PC-9 (cell line): ENCODE measurements at regions not wholly inside any gene's neighbourhood (a gene's known extent, or its start where the extent isn't known, plus 50 kb on each side); places are given as distances from the start of the nearest gene placed in this dataset.

Source experiments
- BruUV-seq: library from RNA; stranded (reverse); fragments of 400-500 nt; replicated peaks from 2 replicates; lab custom pipeline; 2021; lab: Mats Ljungman, UMichigan
- CTCF ChIA-PET: fragments of 300-600 bp; sonication (Branson Sonifier 250); formaldehyde crosslinking; loops from one replicate; lab custom pipeline; 2022; ENCODE audit warnings: antibody characterized with exemption; lab: Charles Lee
- POLR2A ChIA-PET: fragments of 300-600 bp; sonication (Branson Sonifier 250); formaldehyde crosslinking; loops from one replicate; lab custom pipeline; 2022; ENCODE audit warnings: antibody characterized with exemption; ENCODE audit not compliant: unreplicated experiment; lab: Charles Lee
- DNase-seq, 2 experiments: peaks; one replicate each; pipeline versions ENCODE4 v3.0.0 to v3.0.0-alpha.2; 2015 to 2022; ENCODE audit warnings: mixed read lengths in 1 of 2
- H2AFZ ChIP-seq: fragments of 200-600 bp; sonication (generic); 2 replicates; pipeline ENCODE4 v1.8.1; 2017; ENCODE audit warnings: antibody characterized with exemption
- H3F3A ChIP-seq: fragments of 200-600 bp; sonication (generic); 2 replicates; pipeline ENCODE4 v1.8.1; 2017; ENCODE audit warnings: antibody characterized with exemption, mild to moderate bottlenecking, low read depth; ENCODE audit not compliant: insufficient read depth
- H3K27ac ChIP-seq: fragments of 200-600 bp; sonication (generic); 2 replicates; pipeline ENCODE4 v1.6.1; 2016; ENCODE audit warnings: mixed run types
- H3K27me3 ChIP-seq: fragments of 200-600 bp; sonication (generic); 2 replicates; pipeline ENCODE4 v1.6.1; 2016; ENCODE audit warnings: low read depth, mixed run types; ENCODE audit not compliant: insufficient read depth
- H3K36me3 ChIP-seq: fragments of 200-600 bp; sonication (generic); 2 replicates; pipeline ENCODE4 v1.6.1; 2016; ENCODE audit warnings: low read depth, mixed run types
- H3K4me1 ChIP-seq: fragments of 200-600 bp; sonication (generic); replicated peaks from 2 replicates; pipeline ENCODE4 v1.6.1; 2016; ENCODE audit warnings: mixed run types; ENCODE audit not compliant: insufficient read depth
- H3K4me2 ChIP-seq: fragments of 200-600 bp; sonication (generic); 2 replicates; pipeline ENCODE4 v1.6.1; 2017; ENCODE audit warnings: mixed run types
- H3K4me3 ChIP-seq: fragments of 200-600 bp; sonication (generic); 2 replicates; pipeline ENCODE4 v1.6.1; 2016; ENCODE audit warnings: mixed run types
- H3K79me2 ChIP-seq: fragments of 200-600 bp; sonication (generic); 2 replicates; pipeline ENCODE4 v1.6.1; 2017; ENCODE audit warnings: low read depth, mixed run types
- H3K9me2 ChIP-seq: fragments of 200-600 bp; sonication (generic); 2 replicates; pipeline ENCODE4 v1.8.1; 2017; ENCODE audit warnings: mild to moderate bottlenecking; ENCODE audit not compliant: insufficient read depth
- H3K9me3 ChIP-seq: fragments of 200-600 bp; sonication (generic); 2 replicates; pipeline ENCODE4 v1.8.1; 2016; ENCODE audit warnings: low read depth; ENCODE audit not compliant: insufficient read depth
- H4K20me1 ChIP-seq: fragments of 200-600 bp; sonication (generic); 2 replicates; pipeline ENCODE4 v1.8.1; 2017; ENCODE audit not compliant: insufficient read depth
- CTCF ChIP-seq: fragments of 200-600 bp; sonication (generic); conservative IDR thresholded peaks from 2 replicates; pipeline ENCODE4 v1.6.1; 2017; ENCODE audit warnings: mixed run types, antibody characterized with exemption, mild to moderate bottlenecking, moderate library complexity
- EZH2 ChIP-seq: fragments of 200-600 bp; sonication (generic); IDR thresholded peaks from 2 replicates; pipeline ENCODE4 v1.8.0; 2017; ENCODE audit warnings: antibody characterized with exemption, low read depth
- intact Hi-C: fragments of 100-400 bp; cut with micrococcal nuclease; formaldehyde crosslinking; loops from one replicate; pipeline ENCODE4 v1.10.0; 2022; ENCODE audit not compliant: unreplicated experiment

GRCh38 chr13:23990455-23990854 is 93.2 kb upstream of the C1QTNF9B start:
- Histone ChIP-seq H3K9me2 (no peaks in the 10 kb centered on the region), H3F3A (no peaks in the 10 kb centered on the region), H2AFZ (no peak overlapping the region), H3K27ac (no peak overlapping the region), H3K36me3 (no peaks in the 10 kb centered on the region), H3K4me1 (no peaks in the 10 kb centered on the region), H3K27me3 (peaks cover 32% of the 10 kb centered on the region), H3K9me3 (no peaks in the 10 kb centered on the region), H4K20me1 (no peaks in the 10 kb centered on the region), H3K4me2 (no peak overlapping the region), H3K79me2 (no peaks in the 10 kb centered on the region), H3K4me3 (no peak overlapping the region)
- CTCF ChIA-PET, result no interaction called here
- POLR2A ChIA-PET, result no interaction called here
- no peak for TF ChIP-seq CTCF
- TF ChIP-seq EZH2, result no peak
- no TSS peak for BruUV-seq
- no peak for DNase-seq
- intact Hi-C loops, result no loop called here

GRCh38 chr13:23991119-23991518 is 93.8 kb upstream of the C1QTNF9B start:
- Histone ChIP-seq H3K79me2 (no peaks in the 10 kb centered on the region), H3K9me2 (no peaks in the 10 kb centered on the region), H3K4me1 (no peaks in the 10 kb centered on the region), H4K20me1 (no peaks in the 10 kb centered on the region), H3K9me3 (no peaks in the 10 kb centered on the region), H3K4me2 (no peak overlapping the region), H3F3A (no peaks in the 10 kb centered on the region), H2AFZ (no peak overlapping the region), H3K27me3 (peaks cover 32% of the 10 kb centered on the region), H3K36me3 (no peaks in the 10 kb centered on the region), H3K27ac (no peak overlapping the region), H3K4me3 (no peak overlapping the region)
- ChIA-PET POLR2A (no interaction called here), CTCF (no interaction called here)
- TF ChIP-seq EZH2, result no peak
- TF ChIP-seq CTCF, result no peak
- no peak for DNase-seq
- intact Hi-C loops, result no loop called here
- no TSS peak for BruUV-seq

- no peak overlapping the region for H2AFZ ChIP-seq
- H3K9me3 ChIP-seq, result no peaks in the 10 kb centered on the region
- TF ChIP-seq EZH2 (no peak), CTCF (no peak)
- H3K27ac ChIP-seq, result no peak overlapping the region
- no peaks in the 10 kb centered on the region for H3K79me2 ChIP-seq
- ChIA-PET CTCF (no interaction called here), POLR2A (no interaction called here)
- peaks cover 32% of the 10 kb centered on the region for H3K27me3 ChIP-seq
- H3K9me2 ChIP-seq, result no peaks in the 10 kb centered on the region
- intact Hi-C loops, result no loop called here
- H4K20me1 ChIP-seq, result no peaks in the 10 kb centered on the region
- BruUV-seq, result no TSS peak
- H3K36me3 ChIP-seq, result no peaks in the 10 kb centered on the region
- H3K4me2 ChIP-seq, result no peak overlapping the region
- no peaks in the 10 kb centered on the region for H3K4me1 ChIP-seq
- DNase-seq, result no peak
- no peak overlapping the region for H3K4me3 ChIP-seq
- H3F3A ChIP-seq, result no peaks in the 10 kb centered on the region
Observed at GRCh38 chr13:23992781-23993679, 95.7 kb upstream of the C1QTNF9B start.
